Neural progenitor cell (in vitro differentiated cells): ENCODE measurements at regions not wholly inside any gene's neighbourhood (a gene's known extent, or its start where the extent isn't known, plus 50 kb on each side); places are given as distances from the start of the nearest gene placed in this dataset.

Experiments
- DNase-seq: peaks from one replicate; pipeline ENCODE4 v3.0.0-alpha.2; 2016; ENCODE audit warnings: low spot score
- H2AFZ ChIP-seq: fragments of 200-600 bp; sonication (generic); replicated peaks from 2 replicates; pipeline ENCODE4 v1.6.1; 2016; ENCODE audit warnings: antibody characterized with exemption
- H3F3A ChIP-seq: fragments of 200-600 bp; sonication (generic); 2 replicates; pipeline ENCODE4 v1.6.1; 2016; ENCODE audit warnings: antibody characterized with exemption, low read depth
- H3K27ac ChIP-seq: fragments of 200-600 bp; sonication (generic); 2 replicates; pipeline ENCODE4 v1.5.1; 2016; ENCODE audit warnings: mild to moderate bottlenecking
- H3K27me3 ChIP-seq: fragments of 200-600 bp; sonication (generic); 2 replicates; pipeline ENCODE4 v1.6.1; 2016; ENCODE audit warnings: mild to moderate bottlenecking, moderate library complexity
- H3K36me3 ChIP-seq: fragments of 200-600 bp; sonication (generic); 2 replicates; pipeline ENCODE4 v1.5.1; 2016
- H3K4me1 ChIP-seq: fragments of 200-600 bp; sonication (generic); 2 replicates; pipeline ENCODE4 v1.6.1; 2016; ENCODE audit warnings: mixed run types
- H3K4me2 ChIP-seq: fragments of 200-600 bp; sonication (generic); 2 replicates; pipeline ENCODE4 v1.6.1; 2016
- H3K4me3 ChIP-seq: fragments of 200-600 bp; sonication (generic); 2 replicates; pipeline ENCODE4 v1.5.1; 2016
- H3K79me2 ChIP-seq: fragments of 200-600 bp; sonication (generic); 2 replicates; pipeline ENCODE4 v1.6.1; 2016; ENCODE audit warnings: low read depth
- H3K9ac ChIP-seq: fragments of 200-600 bp; sonication (generic); 2 replicates; pipeline ENCODE4 v1.6.1; 2016
- H3K9me3 ChIP-seq: fragments of 200-600 bp; sonication (generic); 2 replicates; pipeline ENCODE4 v1.5.1; 2016; ENCODE audit warnings: low read depth
- H4K20me1 ChIP-seq: fragments of 200-600 bp; sonication (generic); 2 replicates; pipeline ENCODE4 v1.6.1; 2016; ENCODE audit warnings: low read depth
- H3K27ac Mint-ChIP-seq: 3 replicates; pipeline ENCODE4 v1.8.0; 2021; ENCODE audit warnings: mixed read lengths
- H3K27me3 Mint-ChIP-seq: 2 replicates; pipeline ENCODE4 v1.8.0; 2022; ENCODE audit warnings: low read depth, mild to moderate bottlenecking, inconsistent platforms, moderate library complexity, mixed read lengths; ENCODE audit not compliant: insufficient read depth
- H3K36me3 Mint-ChIP-seq: 3 replicates; pipeline ENCODE4 v1.8.0; 2021; ENCODE audit warnings: mixed read lengths
- H3K4me1 Mint-ChIP-seq: 3 replicates; pipeline ENCODE4 v1.8.0; 2021; ENCODE audit warnings: mixed read lengths
- H3K4me3 Mint-ChIP-seq: 3 replicates; pipeline ENCODE4 v1.8.0; 2021; ENCODE audit warnings: mild to moderate bottlenecking, moderate library complexity, mixed read lengths
- H3K9me3 Mint-ChIP-seq: 3 replicates; pipeline ENCODE4 v1.8.0; 2020; ENCODE audit warnings: mixed read lengths
- EZH2 ChIP-seq: fragments of 200-600 bp; sonication (generic); IDR thresholded peaks from 2 replicates; pipeline ENCODE4 v1.6.1; 2017; ENCODE audit warnings: antibody characterized with exemption, mild to moderate bottlenecking, moderate library complexity
- EZH2phosphoT487 ChIP-seq: fragments of 200-600 bp; sonication (generic); IDR thresholded peaks from 2 replicates; pipeline ENCODE4 v1.6.1; 2017; ENCODE audit warnings: antibody characterized with exemption
- TF ChIP-seq, protein P1 (sequence below): fragments of 200-600 bp; sonication (generic); IDR thresholded peaks from 2 replicates; pipeline ENCODE4 v1.5.1; 2017; ENCODE audit warnings: antibody characterized with exemption, mild to moderate bottlenecking

DNA sequence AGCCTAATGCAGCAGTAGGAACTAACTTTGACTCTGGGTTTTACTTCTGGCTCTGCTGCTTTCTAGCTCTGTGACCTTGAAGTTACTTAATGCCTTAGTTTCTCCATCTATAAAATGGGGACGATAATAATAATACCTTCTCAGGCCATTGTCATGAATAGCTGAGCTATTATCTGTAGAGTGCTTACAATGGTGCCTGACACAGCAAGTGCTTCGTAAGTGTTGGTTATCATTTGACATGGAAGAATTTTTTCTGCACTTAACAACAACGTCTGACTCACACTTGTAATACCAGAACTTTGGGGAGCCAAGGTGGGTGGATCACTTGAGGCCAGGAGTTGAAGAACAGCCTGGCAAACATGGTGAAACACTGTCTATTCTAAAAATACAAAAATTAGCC, 140.5 kb downstream of the ARL4A start:
- H3K27ac ChIP-seq: no peak overlapping the region
- no peak overlapping the region for H3K4me2 ChIP-seq
- H2AFZ ChIP-seq: no peak overlapping the region
- TF ChIP-seq, protein P1, sequence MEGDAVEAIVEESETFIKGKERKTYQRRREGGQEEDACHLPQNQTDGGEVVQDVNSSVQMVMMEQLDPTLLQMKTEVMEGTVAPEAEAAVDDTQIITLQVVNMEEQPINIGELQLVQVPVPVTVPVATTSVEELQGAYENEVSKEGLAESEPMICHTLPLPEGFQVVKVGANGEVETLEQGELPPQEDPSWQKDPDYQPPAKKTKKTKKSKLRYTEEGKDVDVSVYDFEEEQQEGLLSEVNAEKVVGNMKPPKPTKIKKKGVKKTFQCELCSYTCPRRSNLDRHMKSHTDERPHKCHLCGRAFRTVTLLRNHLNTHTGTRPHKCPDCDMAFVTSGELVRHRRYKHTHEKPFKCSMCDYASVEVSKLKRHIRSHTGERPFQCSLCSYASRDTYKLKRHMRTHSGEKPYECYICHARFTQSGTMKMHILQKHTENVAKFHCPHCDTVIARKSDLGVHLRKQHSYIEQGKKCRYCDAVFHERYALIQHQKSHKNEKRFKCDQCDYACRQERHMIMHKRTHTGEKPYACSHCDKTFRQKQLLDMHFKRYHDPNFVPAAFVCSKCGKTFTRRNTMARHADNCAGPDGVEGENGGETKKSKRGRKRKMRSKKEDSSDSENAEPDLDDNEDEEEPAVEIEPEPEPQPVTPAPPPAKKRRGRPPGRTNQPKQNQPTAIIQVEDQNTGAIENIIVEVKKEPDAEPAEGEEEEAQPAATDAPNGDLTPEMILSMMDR: no peak
- TF ChIP-seq EZH2: no peak
- TF ChIP-seq EZH2phosphoT487: no peak
- H3K4me1 Mint-ChIP-seq: no peaks in the 10 kb centered on the region
- no peaks in the 10 kb centered on the region for H3F3A ChIP-seq
- H3K9ac ChIP-seq: no peak overlapping the region
- no peak overlapping the region for H3K4me3 Mint-ChIP-seq
- H3K36me3 ChIP-seq: no peaks in the 10 kb centered on the region
- H3K4me1 ChIP-seq: no peaks in the 10 kb centered on the region
- peaks cover 12% of the 10 kb centered on the region for H3K9me3 Mint-ChIP-seq
- no peak overlapping the region for H3K4me3 ChIP-seq
- no peaks in the 10 kb centered on the region for H3K79me2 ChIP-seq
- H4K20me1 ChIP-seq: no peaks in the 10 kb centered on the region
- H3K27me3 Mint-ChIP-seq: no peaks in the 10 kb centered on the region
- DNase-seq: no peak
- no peaks in the 10 kb centered on the region for H3K9me3 ChIP-seq
- H3K27ac Mint-ChIP-seq: no peak overlapping the region
- H3K27me3 ChIP-seq: no peaks in the 10 kb centered on the region
- no peaks in the 10 kb centered on the region for H3K36me3 Mint-ChIP-seq

DNA sequence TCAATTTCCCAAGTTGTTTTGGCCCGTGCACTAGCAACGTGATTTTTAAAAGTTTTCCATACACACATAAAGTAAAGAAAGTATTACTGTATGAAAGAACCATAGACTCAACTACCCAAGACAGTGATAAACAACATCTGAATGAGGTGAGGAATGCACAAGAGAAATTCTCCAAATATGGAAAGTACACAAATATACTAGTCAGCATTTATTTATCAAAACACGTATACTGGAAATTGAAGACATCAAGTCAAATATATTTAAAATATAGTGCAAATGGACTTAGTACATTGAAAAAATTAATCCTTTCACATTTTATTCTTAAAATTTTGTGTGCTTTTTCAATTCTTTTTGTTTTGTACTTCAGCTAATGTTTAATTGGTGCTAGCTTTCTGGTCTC, 143.6 kb downstream of the ARL4A start:
- Histone ChIP-seq H3K36me3 (no peaks in the 10 kb centered on the region), H3K27me3 (no peaks in the 10 kb centered on the region), H3K79me2 (no peaks in the 10 kb centered on the region), H3K9me3 (no peaks in the 10 kb centered on the region), H3K4me1 (no peaks in the 10 kb centered on the region), H3K9ac (no peak overlapping the region), H3K4me3 (no peak overlapping the region), H2AFZ (no peak overlapping the region), H3F3A (no peaks in the 10 kb centered on the region), H4K20me1 (no peaks in the 10 kb centered on the region), H3K27ac (no peak overlapping the region), H3K4me2 (no peak overlapping the region)
- Mint-ChIP-seq H3K4me1 (no peaks in the 10 kb centered on the region), H3K4me3 (no peak overlapping the region), H3K36me3 (no peaks in the 10 kb centered on the region), H3K27ac (no peak overlapping the region), H3K9me3 (peaks cover 18% of the 10 kb centered on the region), H3K27me3 (peaks cover 7% of the 10 kb centered on the region)
- TF ChIP-seq EZH2: no peak
- TF ChIP-seq, protein P1: no peak
- no peak for TF ChIP-seq EZH2phosphoT487
- no peak for DNase-seq

DNA sequence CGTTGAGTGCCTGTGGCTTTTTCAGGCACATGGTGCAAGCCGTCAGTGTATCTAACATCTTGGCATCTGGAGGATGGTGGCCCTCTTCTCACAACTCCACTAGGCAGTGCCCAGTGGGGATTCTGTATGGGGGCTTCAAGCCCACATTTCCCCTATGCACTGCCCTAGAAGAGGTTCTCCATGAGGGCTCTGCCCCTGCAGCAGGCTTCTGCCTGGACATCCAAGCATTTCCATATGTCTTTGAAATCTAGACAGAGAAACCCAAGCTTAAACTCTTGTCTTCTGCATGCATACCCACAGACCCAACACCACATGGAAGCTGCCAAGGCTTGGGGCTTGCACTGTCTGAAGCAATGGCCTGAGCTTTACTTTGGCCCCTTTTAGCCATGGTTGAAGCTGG, 146.4 kb downstream of the ARL4A start:
- peaks cover 7% of the 10 kb centered on the region for H3K27me3 Mint-ChIP-seq
- no peaks in the 10 kb centered on the region for H3K27me3 ChIP-seq
- TF ChIP-seq EZH2phosphoT487 (no peak), EZH2 (no peak)
- TF ChIP-seq, protein P1: no peak

More for the DNA sequence above, 146.4 kb downstream of the ARL4A start:
- Mint-ChIP-seq H3K4me3 (peak overlapping the region; percentile 54), H3K36me3 (no peaks in the 10 kb centered on the region), H3K27ac (no peak overlapping the region), H3K9me3 (peaks cover 18% of the 10 kb centered on the region), H3K4me1 (no peaks in the 10 kb centered on the region)
- no peak overlapping the region for H3K9ac ChIP-seq
- H3K4me1 ChIP-seq: no peaks in the 10 kb centered on the region
- H3F3A ChIP-seq: no peaks in the 10 kb centered on the region
- DNase-seq: no peak
- no peaks in the 10 kb centered on the region for H3K9me3 ChIP-seq
- H3K27ac ChIP-seq: no peak overlapping the region
- no peaks in the 10 kb centered on the region for H3K79me2 ChIP-seq
- no peak overlapping the region for H3K4me2 ChIP-seq
- H3K4me3 ChIP-seq: no peak overlapping the region
- no peaks in the 10 kb centered on the region for H3K36me3 ChIP-seq
- no peak overlapping the region for H2AFZ ChIP-seq
- no peaks in the 10 kb centered on the region for H4K20me1 ChIP-seq
